ENCODE measurements at regions not wholly inside any gene's neighbourhood (a gene's known extent, or its start where the extent isn't known, plus 50 kb on each side); places are given as distances from the start of the nearest gene placed in this dataset.

DNA sequence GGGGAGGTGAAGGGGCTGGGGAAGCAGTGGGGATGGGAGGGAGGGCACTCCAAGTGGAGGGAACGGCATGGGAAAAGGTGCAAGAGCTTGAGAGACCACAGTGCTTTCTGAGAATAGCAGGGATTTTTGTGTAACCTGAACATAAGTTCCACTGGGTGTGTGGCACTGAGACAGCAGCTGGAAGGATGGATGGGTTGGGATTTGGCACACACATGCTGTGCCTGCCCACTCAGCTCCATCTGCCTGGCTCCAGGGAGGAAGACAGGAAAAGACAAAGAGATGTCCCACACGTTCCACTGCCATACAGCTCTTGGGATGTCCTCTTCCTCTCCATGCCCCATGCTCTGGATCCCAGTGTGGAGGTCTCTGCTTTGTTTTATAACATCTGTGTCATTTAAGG lies 114.1 kb upstream of the TEX51 start:
- H3K27ac ChIP-seq (ENCODE audit: low read length) = no peak overlapping the region
- H3K4me3 ChIP-seq (ENCODE audit: low read length) = no peak overlapping the region
- H3K9me3 ChIP-seq (ENCODE audit: low read length) = no peaks in the 10 kb centered on the region
- DNase-seq = no peak
- no peaks in the 10 kb centered on the region for H3K79me2 ChIP-seq (ENCODE audit: low read length)
- H4K20me1 ChIP-seq (ENCODE audit: insufficient read depth, low read depth, low read length) = no peaks in the 10 kb centered on the region
- no peaks in the 10 kb centered on the region for H3K36me3 ChIP-seq (ENCODE audit: insufficient read depth, low read length)
- H3K27me3 ChIP-seq (ENCODE audit: low read length) = no peaks in the 10 kb centered on the region
- no peaks in the 10 kb centered on the region for H3K9me2 ChIP-seq (replicated peaks; ENCODE audit: insufficient read depth, low read length)
- no peak overlapping the region for H2AFZ ChIP-seq (ENCODE audit: low read length)
- no peaks in the 10 kb centered on the region for H3K4me1 ChIP-seq (ENCODE audit: low read length)
- H3K9ac ChIP-seq (ENCODE audit: low read length) = no peak overlapping the region
- H3K4me2 ChIP-seq (ENCODE audit: low read depth, low read length, poor library complexity, severe bottlenecking) = no peak overlapping the region

DNA sequence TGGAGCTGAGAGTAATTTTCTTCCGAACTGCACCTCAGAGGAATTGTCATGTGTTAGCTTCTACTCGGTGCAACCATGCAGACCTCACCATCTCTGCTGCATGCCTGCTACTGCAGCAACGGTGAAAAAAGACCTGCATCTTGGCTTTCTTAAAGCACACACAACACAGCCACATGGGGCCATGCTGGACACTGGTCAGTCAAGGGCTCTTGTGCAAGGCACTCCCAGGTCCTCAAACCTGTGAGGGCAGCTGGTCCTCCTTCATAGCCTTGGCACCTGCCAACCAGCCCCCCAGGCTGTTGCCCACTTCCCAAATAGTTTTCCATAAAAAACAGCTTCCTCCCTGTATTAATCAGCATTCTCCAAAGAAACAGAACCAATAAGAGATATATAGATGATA lies 113.5 kb upstream of the TEX51 start:
- Histone ChIP-seq H3K4me2 (ENCODE audit: low read depth, low read length, poor library complexity, severe bottlenecking) (no peak overlapping the region), H3K27ac (ENCODE audit: low read length) (no peak overlapping the region), H3K9me3 (ENCODE audit: low read length) (no peaks in the 10 kb centered on the region), H3K4me1 (ENCODE audit: low read length) (no peaks in the 10 kb centered on the region), H3K27me3 (ENCODE audit: low read length) (no peaks in the 10 kb centered on the region), H2AFZ (ENCODE audit: low read length) (no peak overlapping the region), H4K20me1 (ENCODE audit: insufficient read depth, low read depth, low read length) (no peaks in the 10 kb centered on the region), H3K4me3 (ENCODE audit: low read length) (no peak overlapping the region), H3K79me2 (ENCODE audit: low read length) (no peaks in the 10 kb centered on the region), H3K36me3 (ENCODE audit: insufficient read depth, low read length) (no peaks in the 10 kb centered on the region), H3K9ac (ENCODE audit: low read length) (no peak overlapping the region), H3K9me2 (replicated peaks; ENCODE audit: insufficient read depth, low read length) (no peaks in the 10 kb centered on the region)
- no peak for DNase-seq

DNA sequence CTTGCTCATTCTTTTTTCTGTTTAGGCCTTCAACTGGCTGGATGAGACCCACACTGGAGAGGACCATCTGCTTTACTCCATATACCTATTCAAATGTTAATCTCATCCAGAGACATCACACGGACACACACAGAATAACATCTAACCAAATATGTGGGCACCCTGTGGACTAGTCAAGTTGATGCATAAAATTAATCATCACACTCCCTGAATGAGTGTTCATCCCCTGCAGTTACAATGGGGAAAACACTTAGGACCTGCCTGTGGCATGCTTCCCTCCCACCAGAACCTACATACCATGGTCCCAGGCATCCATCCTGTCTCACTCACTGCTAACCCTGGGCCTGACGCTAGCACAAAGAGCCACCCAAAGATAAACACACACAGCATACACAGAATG lies 112.8 kb upstream of the TEX51 start:
- Histone ChIP-seq H3K79me2 (ENCODE audit: low read length) (no peaks in the 10 kb centered on the region), H3K9me2 (replicated peaks; ENCODE audit: insufficient read depth, low read length) (no peaks in the 10 kb centered on the region), H3K9ac (ENCODE audit: low read length) (no peak overlapping the region), H3K4me2 (ENCODE audit: low read depth, low read length, poor library complexity, severe bottlenecking) (no peak overlapping the region), H3K9me3 (ENCODE audit: low read length) (no peaks in the 10 kb centered on the region), H3K27ac (ENCODE audit: low read length) (no peak overlapping the region), H3K27me3 (ENCODE audit: low read length) (no peaks in the 10 kb centered on the region), H3K4me3 (ENCODE audit: low read length) (no peak overlapping the region), H3K36me3 (ENCODE audit: insufficient read depth, low read length) (no peaks in the 10 kb centered on the region), H4K20me1 (ENCODE audit: insufficient read depth, low read depth, low read length) (no peaks in the 10 kb centered on the region), H2AFZ (ENCODE audit: low read length) (no peak overlapping the region), H3K4me1 (ENCODE audit: low read length) (no peaks in the 10 kb centered on the region)
- no peak for DNase-seq

DNA sequence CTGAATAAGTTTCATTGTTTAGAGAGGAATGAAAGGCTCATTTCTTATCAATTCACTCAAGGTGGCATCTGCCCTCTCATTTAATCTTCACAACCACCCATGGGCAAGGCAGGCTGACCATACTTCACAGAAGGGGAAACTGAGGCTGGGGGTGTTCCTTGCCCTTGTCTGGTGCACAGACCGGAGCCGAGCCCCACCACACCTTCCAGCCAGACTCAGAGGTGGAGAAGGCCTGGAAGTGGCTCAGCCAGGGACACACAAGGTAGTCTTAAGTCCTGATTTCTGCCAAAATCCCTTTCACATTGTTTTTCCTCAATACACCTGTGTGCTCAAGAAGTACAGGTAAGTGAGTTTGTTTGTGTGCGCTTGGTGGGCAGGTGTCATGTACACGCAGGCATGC lies 111.9 kb upstream of the TEX51 start:
- Histone ChIP-seq H3K4me2 (ENCODE audit: low read depth, low read length, poor library complexity, severe bottlenecking) (no peak overlapping the region), H3K27ac (ENCODE audit: low read length) (no peak overlapping the region)

DNA sequence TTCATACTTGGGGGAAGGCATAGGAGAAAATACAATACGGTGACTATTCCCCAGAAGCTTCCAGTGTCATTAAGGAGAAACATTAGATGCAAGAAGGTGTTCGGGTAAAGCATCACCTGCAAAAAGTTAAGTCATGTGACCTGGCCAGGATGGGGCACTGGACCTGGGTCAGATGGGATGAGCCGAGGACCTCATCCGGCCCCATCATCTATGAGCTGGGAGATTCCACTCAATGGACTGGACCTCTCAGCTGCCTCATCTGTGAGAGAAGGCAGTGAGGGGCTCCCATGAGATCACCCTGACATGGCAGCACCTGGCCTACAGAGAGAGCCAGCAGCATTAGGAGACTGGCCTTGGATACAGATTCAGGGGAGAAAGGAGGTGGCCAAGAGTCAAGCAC lies 111.4 kb upstream of the TEX51 start:
- H3K9me2 ChIP-seq (replicated peaks; ENCODE audit: insufficient read depth, low read length) = no peaks in the 10 kb centered on the region
- H3K27ac ChIP-seq (ENCODE audit: low read length) = no peak overlapping the region
- no peak overlapping the region for H3K4me2 ChIP-seq (ENCODE audit: low read depth, low read length, poor library complexity, severe bottlenecking)
- H3K4me3 ChIP-seq (ENCODE audit: low read length) = no peak overlapping the region
- no peaks in the 10 kb centered on the region for H3K9me3 ChIP-seq (ENCODE audit: low read length)
- no peaks in the 10 kb centered on the region for H3K4me1 ChIP-seq (ENCODE audit: low read length)
- no peaks in the 10 kb centered on the region for H3K27me3 ChIP-seq (ENCODE audit: low read length)
- H4K20me1 ChIP-seq (ENCODE audit: insufficient read depth, low read depth, low read length) = no peaks in the 10 kb centered on the region
- no peak overlapping the region for H2AFZ ChIP-seq (ENCODE audit: low read length)
- DNase-seq = no peak
- H3K36me3 ChIP-seq (ENCODE audit: insufficient read depth, low read length) = no peaks in the 10 kb centered on the region
- no peak overlapping the region for H3K9ac ChIP-seq (ENCODE audit: low read length)
- H3K79me2 ChIP-seq (ENCODE audit: low read length) = no peaks in the 10 kb centered on the region

More for the DNA sequence above, 111.9 kb upstream of the TEX51 start:
- Histone ChIP-seq H3K9me3 (ENCODE audit: low read length) (no peaks in the 10 kb centered on the region), H4K20me1 (ENCODE audit: insufficient read depth, low read depth, low read length) (no peaks in the 10 kb centered on the region), H3K27me3 (ENCODE audit: low read length) (no peaks in the 10 kb centered on the region), H3K9ac (ENCODE audit: low read length) (no peak overlapping the region), H3K79me2 (ENCODE audit: low read length) (no peaks in the 10 kb centered on the region), H3K36me3 (ENCODE audit: insufficient read depth, low read length) (no peaks in the 10 kb centered on the region), H3K4me1 (ENCODE audit: low read length) (no peaks in the 10 kb centered on the region), H2AFZ (ENCODE audit: low read length) (no peak overlapping the region), H3K9me2 (replicated peaks; ENCODE audit: insufficient read depth, low read length) (no peaks in the 10 kb centered on the region), H3K4me3 (ENCODE audit: low read length) (no peak overlapping the region)
- no peak for DNase-seq

DNA sequence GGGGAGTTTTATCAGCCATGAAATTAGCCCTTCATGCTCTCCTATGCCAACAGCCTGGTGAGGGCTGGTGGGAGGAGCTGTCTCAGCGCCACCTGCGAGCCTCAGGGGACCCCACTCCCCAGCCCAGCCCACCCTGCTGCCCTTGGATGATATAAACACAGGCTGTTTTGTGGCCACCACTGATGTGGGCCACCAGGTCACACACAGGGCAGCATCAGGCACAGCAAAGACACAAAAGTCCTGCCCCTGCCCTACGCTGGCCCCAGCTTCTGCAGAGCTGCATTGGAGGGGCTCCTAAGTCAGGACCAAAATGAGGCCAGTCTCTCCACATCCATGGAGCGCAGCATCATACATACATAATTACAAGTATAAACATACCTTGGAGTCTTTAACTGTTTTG lies 110.6 kb upstream of the TEX51 start:
- Histone ChIP-seq H2AFZ (ENCODE audit: low read length) (no peak overlapping the region), H3K79me2 (ENCODE audit: low read length) (no peaks in the 10 kb centered on the region), H3K9me2 (replicated peaks; ENCODE audit: insufficient read depth, low read length) (no peaks in the 10 kb centered on the region), H3K9ac (ENCODE audit: low read length) (no peak overlapping the region), H3K9me3 (ENCODE audit: low read length) (no peaks in the 10 kb centered on the region), H3K4me2 (ENCODE audit: low read depth, low read length, poor library complexity, severe bottlenecking) (no peak overlapping the region), H3K27ac (ENCODE audit: low read length) (no peak overlapping the region), H3K27me3 (ENCODE audit: low read length) (no peaks in the 10 kb centered on the region), H3K4me3 (ENCODE audit: low read length) (no peak overlapping the region), H3K4me1 (ENCODE audit: low read length) (no peaks in the 10 kb centered on the region), H4K20me1 (ENCODE audit: insufficient read depth, low read depth, low read length) (no peaks in the 10 kb centered on the region), H3K36me3 (ENCODE audit: insufficient read depth, low read length) (no peaks in the 10 kb centered on the region)
- DNase-seq = no peak

DNA sequence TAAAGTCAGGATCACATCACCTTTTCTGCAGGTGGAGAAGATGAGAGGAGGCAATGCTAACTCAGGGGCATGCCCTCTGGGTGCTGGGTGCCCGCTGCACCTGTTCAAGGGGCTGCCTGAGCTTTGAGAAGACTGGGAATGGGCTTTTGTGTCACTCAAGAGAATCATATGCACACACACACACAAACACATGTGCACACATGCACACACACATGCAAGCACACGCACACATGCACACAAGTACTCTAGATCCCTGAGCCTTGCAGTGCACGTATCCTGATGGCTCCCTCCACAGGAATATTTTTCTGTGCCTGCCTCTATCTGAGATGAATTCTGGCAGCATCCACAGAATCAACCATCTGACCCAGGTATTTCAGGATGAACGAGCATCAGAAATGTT lies 110.0 kb upstream of the TEX51 start:
- H3K79me2 ChIP-seq (ENCODE audit: low read length) = no peaks in the 10 kb centered on the region
- no peak overlapping the region for H2AFZ ChIP-seq (ENCODE audit: low read length)
- H3K27me3 ChIP-seq (ENCODE audit: low read length) = no peaks in the 10 kb centered on the region
- H3K27ac ChIP-seq (ENCODE audit: low read length) = no peak overlapping the region
- no peaks in the 10 kb centered on the region for H3K9me3 ChIP-seq (ENCODE audit: low read length)
- H3K9ac ChIP-seq (ENCODE audit: low read length) = no peak overlapping the region
- no peaks in the 10 kb centered on the region for H3K36me3 ChIP-seq (ENCODE audit: insufficient read depth, low read length)
- H3K4me1 ChIP-seq (ENCODE audit: low read length) = no peaks in the 10 kb centered on the region
- DNase-seq = no peak
- no peak overlapping the region for H3K4me2 ChIP-seq (ENCODE audit: low read depth, low read length, poor library complexity, severe bottlenecking)
- H3K9me2 ChIP-seq (replicated peaks; ENCODE audit: insufficient read depth, low read length) = no peaks in the 10 kb centered on the region
- no peak overlapping the region for H3K4me3 ChIP-seq (ENCODE audit: low read length)
- no peaks in the 10 kb centered on the region for H4K20me1 ChIP-seq (ENCODE audit: insufficient read depth, low read depth, low read length)

DNA sequence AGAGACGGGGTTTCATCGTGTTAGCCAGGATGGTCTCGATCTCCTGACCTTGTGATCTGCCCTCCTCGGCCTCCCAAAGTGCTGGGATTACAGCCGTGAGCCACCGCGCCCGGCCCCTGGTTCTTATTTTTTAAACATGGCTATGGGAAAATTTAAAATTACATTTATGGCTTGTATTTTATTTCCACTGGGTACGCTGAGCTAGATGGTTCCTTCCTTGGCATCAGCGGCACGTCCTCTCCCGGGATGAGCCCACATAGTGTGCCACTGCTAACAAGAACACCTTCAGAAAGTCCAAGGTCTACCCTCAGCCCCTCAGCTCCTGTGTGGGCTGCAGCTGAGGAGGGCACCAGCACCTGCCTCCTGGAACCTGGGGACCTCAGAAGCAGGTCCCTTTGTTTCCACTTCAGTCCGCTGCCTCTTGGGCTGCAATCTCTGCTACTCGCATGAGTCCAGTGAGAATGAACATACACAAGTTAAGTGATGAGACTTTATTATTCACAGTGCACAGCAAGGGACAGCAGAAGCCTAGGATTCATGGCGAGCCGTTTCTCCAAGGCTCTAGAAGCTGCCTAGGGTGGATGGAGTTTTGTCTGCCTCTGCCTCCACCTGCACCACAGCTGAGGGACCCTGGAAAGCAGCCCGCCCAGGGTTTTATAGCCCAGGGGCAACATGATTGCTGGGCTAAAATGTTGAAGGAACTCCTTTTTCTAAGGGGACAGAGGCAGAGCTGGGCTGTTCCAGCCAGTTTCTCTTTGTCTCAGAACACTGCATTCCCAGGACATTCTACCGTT lies 107.5 kb upstream of the TEX51 start:
- no peak overlapping the region for H3K9ac ChIP-seq (ENCODE audit: low read length)
- no peak overlapping the region for H3K4me3 ChIP-seq (ENCODE audit: low read length)
- no peak overlapping the region for H3K27ac ChIP-seq (ENCODE audit: low read length)
- no peaks in the 10 kb centered on the region for H3K4me1 ChIP-seq (ENCODE audit: low read length)
- no peaks in the 10 kb centered on the region for H3K79me2 ChIP-seq (ENCODE audit: low read length)
- H2AFZ ChIP-seq (ENCODE audit: low read length) = no peak overlapping the region
- H3K36me3 ChIP-seq (ENCODE audit: insufficient read depth, low read length) = no peaks in the 10 kb centered on the region
- H4K20me1 ChIP-seq (ENCODE audit: insufficient read depth, low read depth, low read length) = no peaks in the 10 kb centered on the region
- H3K9me2 ChIP-seq (replicated peaks; ENCODE audit: insufficient read depth, low read length) = no peaks in the 10 kb centered on the region
- H3K4me2 ChIP-seq (ENCODE audit: low read depth, low read length, poor library complexity, severe bottlenecking) = no peak overlapping the region
- H3K27me3 ChIP-seq (ENCODE audit: low read length) = no peaks in the 10 kb centered on the region
- no peaks in the 10 kb centered on the region for H3K9me3 ChIP-seq (ENCODE audit: low read length)
- DNase-seq = no peak
